H1 (cell line): ENCODE measurements at regions not wholly inside any gene's neighbourhood (a gene's known extent, or its start where the extent isn't known, plus 50 kb on each side); places are given as distances from the start of the nearest gene placed in this dataset.

Experiments used
- CTCF ChIA-PET: fragments of 300-600 bp; sonication (Branson Sonifier 250); formaldehyde crosslinking; loops from one replicate; lab custom pipeline; 2021; ENCODE audit not compliant: partially characterized antibody; lab: Charles Lee
- POLR2A ChIA-PET: fragments of 300-600 bp; sonication (Branson Sonifier 250); formaldehyde crosslinking; loops from one replicate; lab custom pipeline; 2021; ENCODE audit warnings: inconsistent platforms; ENCODE audit not compliant: partially characterized antibody; lab: Charles Lee
- DNase-seq, 2 experiments: peaks; one replicate each; pipeline versions ENCODE4 v3.0.0 to v3.0.0-alpha.2; 2010 to 2022; ENCODE audit warnings: low spot score in 2 of 2, low read depth in 1 of 2, mixed read lengths in 1 of 2
- FAIRE-seq: peaks from 2 replicates; lab custom pipeline; 2011; peaks lifted over from hg19 to GRCh38; lab: Jason Lieb, UNC
- H2AFZ ChIP-seq: 2 replicates; pipeline ENCODE4 v1.8.1; 2012; ENCODE audit warnings: low read length, inconsistent platforms
- H2AK5ac ChIP-seq: 2 replicates; pipeline ENCODE4 v1.6.1; 2013; ENCODE audit warnings: low read depth, low read length
- H2BK120ac ChIP-seq: replicated peaks from 2 replicates; pipeline ENCODE3; 2013; ENCODE audit warnings: low read depth, low read length, inconsistent platforms
- H2BK12ac ChIP-seq: 2 replicates; pipeline ENCODE4 v1.6.1; 2013; ENCODE audit warnings: low read depth, low read length
- H2BK15ac ChIP-seq: 2 replicates; pipeline ENCODE4 v1.6.1; 2013; ENCODE audit warnings: low read length
- H2BK20ac ChIP-seq: 2 replicates; pipeline ENCODE4 v1.6.1; 2013; ENCODE audit warnings: low read length
- H2BK5ac ChIP-seq: 2 replicates; pipeline ENCODE4 v1.6.1; 2013; ENCODE audit warnings: low read depth, low read length
- H3K14ac ChIP-seq: 2 replicates; pipeline ENCODE4 v1.6.1; 2013; ENCODE audit warnings: inconsistent platforms; ENCODE audit not compliant: insufficient read length
- H3K18ac ChIP-seq: 2 replicates; pipeline ENCODE4 v1.6.1; 2013; ENCODE audit warnings: low read length; ENCODE audit errors: extremely low read depth
- H3K23ac ChIP-seq: 2 replicates; pipeline ENCODE4 v1.6.1; 2013; ENCODE audit warnings: inconsistent platforms; ENCODE audit not compliant: insufficient read length
- H3K23me2 ChIP-seq: 2 replicates; pipeline ENCODE4 v1.6.1; 2013; ENCODE audit warnings: low read depth, low read length
- H3K27ac ChIP-seq: 2 replicates; pipeline ENCODE4 v1.6.1; 2011; ENCODE audit warnings: low read depth, low read length, inconsistent platforms
- H3K27me3 ChIP-seq, 4 experiments: replicated peaks in 1 of 4; 1 replicate in 1 of 4; 2 replicates in 3 of 4; pipeline versions ENCODE4 v1.6.1 to v1.8.1; 2011 to 2013; ENCODE audit warnings: low read length in 3 of 4, mild to moderate bottlenecking in 3 of 4, inconsistent platforms in 2 of 4, mixed read lengths in 2 of 4, moderate library complexity in 1 of 4; ENCODE audit not compliant: control insufficient read depth in 3 of 4, insufficient read depth in 3 of 4; ENCODE audit errors: extremely low read depth in 1 of 4
- H3K36me3 ChIP-seq, 4 experiments: 2 replicates each; pipeline versions ENCODE4 v1.6.1 to v1.8.1; 2011 to 2013; ENCODE audit warnings: mild to moderate bottlenecking in 4 of 4, low read length in 3 of 4, moderate library complexity in 2 of 4, control low read depth in 1 of 4, inconsistent platforms in 1 of 4; ENCODE audit not compliant: insufficient read depth in 4 of 4, control insufficient read depth in 2 of 4
- H3K4ac ChIP-seq: replicated peaks from 2 replicates; pipeline ENCODE3; 2013; ENCODE audit warnings: low read length, low read depth, mixed read lengths, inconsistent platforms; ENCODE audit not compliant: insufficient read length
- H3K4me1 ChIP-seq, 4 experiments: replicated peaks in 1 of 4; 1 replicate in 1 of 4; 2 replicates in 3 of 4; pipeline versions ENCODE4 v1.6.1 to v1.8.1; 2011 to 2013; ENCODE audit warnings: low read length in 3 of 4, inconsistent platforms in 2 of 4, mixed read lengths in 1 of 4; ENCODE audit not compliant: insufficient read depth in 4 of 4, control insufficient read depth in 3 of 4
- H3K4me2 ChIP-seq, 2 experiments: 2 replicates each; pipeline versions ENCODE4 v1.6.1 to v1.8.1; 2011 to 2013; ENCODE audit warnings: low read depth in 2 of 2, low read length in 2 of 2, control low read depth in 1 of 2, inconsistent platforms in 1 of 2, mild to moderate bottlenecking in 1 of 2; ENCODE audit not compliant: insufficient read depth in 1 of 2
- H3K4me3 ChIP-seq, 4 experiments: fragments of 200-600, 300-600 bp in 1 of 4; sonication (generic), shearing (Covaris generic), sonication (Bioruptor Twin) in 1 of 4; 2 replicates each; pipeline versions ENCODE4 v1.5.1 to v1.8.1; 2011 to 2016; ENCODE audit warnings: low read length in 4 of 4, low read depth in 3 of 4, control low read depth in 2 of 4, inconsistent platforms in 2 of 4, mild to moderate bottlenecking in 2 of 4, mixed read lengths in 1 of 4, moderate library complexity in 1 of 4; ENCODE audit not compliant: insufficient read depth in 2 of 4; ENCODE audit errors: extremely low read depth in 1 of 4
- H3K56ac ChIP-seq: replicated peaks from 2 replicates; pipeline ENCODE3; 2013; ENCODE audit warnings: low read depth, mild to moderate bottlenecking, mixed read lengths, low read length, inconsistent platforms; ENCODE audit not compliant: insufficient read length
- H3K79me1 ChIP-seq: 2 replicates; pipeline ENCODE4 v1.6.1; 2013; ENCODE audit warnings: low read depth, low read length, control low read depth
- H3K79me2 ChIP-seq, 2 experiments: 2 replicates each; pipeline versions ENCODE4 v1.6.1 to v1.8.1; 2012 to 2013; ENCODE audit warnings: low read length in 2 of 2, mild to moderate bottlenecking in 2 of 2, inconsistent platforms in 1 of 2; ENCODE audit not compliant: insufficient read depth in 2 of 2, control insufficient read depth in 1 of 2
- H3K9ac ChIP-seq, 4 experiments: replicated peaks in 1 of 4; 1 replicate in 1 of 4; 2 replicates in 3 of 4; pipeline versions ENCODE4 v1.6.1 to v1.8.1; 2011 to 2013; ENCODE audit warnings: low read depth in 3 of 4, low read length in 3 of 4, control low read depth in 2 of 4, mild to moderate bottlenecking in 2 of 4, moderate library complexity in 2 of 4, inconsistent platforms in 1 of 4; ENCODE audit errors: extremely low read depth in 1 of 4
- H3K9me3 ChIP-seq, 2 experiments: 2 replicates each; pipeline versions ENCODE4 v1.6.1 to v1.8.1; 2012 to 2013; ENCODE audit warnings: mild to moderate bottlenecking in 2 of 2, moderate library complexity in 2 of 2, control low read depth in 1 of 2, inconsistent platforms in 1 of 2, low read depth in 1 of 2, low read length in 1 of 2, mixed read lengths in 1 of 2; ENCODE audit not compliant: insufficient read depth in 2 of 2
- H4K20me1 ChIP-seq, 2 experiments: replicated peaks in 1 of 2; 2 replicates each; pipeline versions ENCODE3 to v1.8.1; 2011 to 2013; ENCODE audit warnings: inconsistent platforms in 2 of 2, low read length in 2 of 2, mild to moderate bottlenecking in 1 of 2; ENCODE audit not compliant: insufficient read depth in 2 of 2, control insufficient read depth in 1 of 2
- H4K5ac ChIP-seq: 2 replicates; pipeline ENCODE4 v1.6.1; 2013; ENCODE audit warnings: low read length, low read depth, mixed read lengths, inconsistent platforms; ENCODE audit not compliant: insufficient read length
- H4K8ac ChIP-seq: 2 replicates; pipeline ENCODE4 v1.8.0; 2013; ENCODE audit warnings: mild to moderate bottlenecking, moderate library complexity, low read length, inconsistent platforms; ENCODE audit not compliant: insufficient read depth; ENCODE audit errors: extremely low read depth
- H4K91ac ChIP-seq: replicated peaks from 2 replicates; pipeline ENCODE3; 2013; ENCODE audit warnings: low read length, mixed read lengths, inconsistent platforms; ENCODE audit not compliant: insufficient read length
- ATF2 ChIP-seq: IDR thresholded peaks from 2 replicates; pipeline ENCODE4 v1.6.1; 2012; ENCODE audit warnings: low read length, inconsistent platforms
- WGBS, 2 experiments: shearing (Covaris generic) in 1 of 2; methylation state at CpG; one replicate each; pipeline versions ENCODE4 v1.1.6 to v1.1.7; 2013 to 2015; ENCODE audit warnings: low lambda C conversion rate in 2 of 2, mixed read lengths in 2 of 2, inconsistent platforms in 1 of 2, low coverage in 1 of 2, missing lambda C conversion rate in 1 of 2; ENCODE audit not compliant: insufficient replicate concordance in 2 of 2, insufficient coverage in 1 of 2, insufficient read length in 1 of 2; ENCODE audit errors: extremely low coverage in 1 of 2, missing lambda C conversion rate in 1 of 2; 5-methylcytosine and 5-hydroxymethylcytosine counted together

DNA sequence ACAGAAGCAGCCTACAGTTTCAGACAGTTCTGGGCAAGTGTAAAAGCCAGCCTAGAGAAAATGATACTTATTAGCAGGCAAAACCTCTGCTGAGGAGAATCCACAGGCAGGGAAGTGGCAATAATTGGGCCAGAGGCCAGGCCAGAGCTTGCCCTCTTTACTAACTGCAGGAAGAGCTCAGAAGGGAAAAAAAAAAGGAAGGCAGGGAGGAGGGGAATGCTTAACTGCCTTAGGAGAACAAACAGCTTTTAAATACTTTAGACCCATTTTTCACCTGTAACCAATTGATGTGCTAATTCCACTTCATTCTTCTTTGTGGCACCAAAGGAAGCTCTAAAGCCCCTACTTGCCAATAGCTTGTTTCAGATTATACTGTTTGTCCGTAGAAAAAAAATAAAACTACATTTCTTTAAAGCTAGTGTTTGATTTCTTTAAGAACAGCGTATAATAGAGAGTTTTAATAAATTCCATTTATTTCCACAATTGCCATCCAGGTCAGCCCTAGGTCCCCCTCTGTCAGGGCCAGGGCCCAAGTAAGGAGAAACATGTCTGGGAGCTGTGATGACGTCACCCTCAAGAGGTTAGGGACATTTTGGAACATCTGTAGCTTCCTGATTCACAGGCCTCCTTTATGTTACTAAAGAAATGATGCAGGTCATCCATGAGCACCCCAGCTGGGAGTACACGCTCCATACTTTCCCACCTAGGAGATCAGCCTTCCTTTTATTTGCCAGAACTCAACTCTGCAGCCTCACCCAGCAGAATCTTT lies 384.3 kb downstream of the CDC5L start:
- Histone ChIP-seq H3K18ac (peak overlapping the region; percentile 95; the same call in 1 of the 2 replicates), H2BK120ac (peak overlapping the region; percentile 27), H3K27ac (no peak overlapping the region), H3K79me1 (no peaks in the 10 kb centered on the region), H3K9me3 (0 out of 4 replicates have a peak, but pooled peaks cover 0 to 4% of the 10 kb centered on the region in 2 experiments), H4K20me1 (no peaks in the 10 kb centered on the region), H4K8ac (no peak overlapping the region), H3K4me2 (peak overlapping the region; percentile 53 to 59), H3K14ac (no peak overlapping the region), H2AFZ (no peak overlapping the region), H3K23me2 (peaks cover 3% of the 10 kb centered on the region; the same call in 1 of the 2 replicates), H3K79me2 (no peaks in the 10 kb centered on the region), H3K4me1 (peaks cover 4 to 7% (median 5%) of the 10 kb centered on the region in 4 experiments; a peak in 5 of 7 replicates), H3K27me3 (no peaks in the 10 kb centered on the region; a peak in 1 of 7 replicates), H2AK5ac (peak overlapping the region; percentile 93), H3K4ac (peak overlapping the region; percentile 16), H3K36me3 (no peaks in the 10 kb centered on the region), H2BK20ac (peak overlapping the region; percentile 99; the same call in 1 of the 2 replicates), H4K5ac (peak overlapping the region; percentile 51), H2BK5ac (peak overlapping the region; percentile 94; the same call in 1 of the 2 replicates), H4K91ac (no peak overlapping the region), H3K4me3 (peak overlapping the region in 3 of 4 experiments; percentile 3 to 26 (median 5); a peak in 2 of 8 replicates), H2BK12ac (peak overlapping the region; percentile 89), H3K23ac (no peak overlapping the region), H3K9ac (no peak overlapping the region), H3K56ac (no peak overlapping the region), H2BK15ac (no peak overlapping the region)
- POLR2A ChIA-PET: interaction anchor here (0.7 to 1.0 kb wide), 2 partner anchors 51 to 1128 kb away, joined by 3 read pairs; no protein-coding TSS in a partner anchor
- DNase-seq: peak in 1 of 2 experiments; percentile 44
- CTCF ChIA-PET: interaction anchor here (1.0 to 1.7 kb wide), 7 partner anchors 10 to 296 kb away, joined by 3 to 7 read pairs (median 4); no protein-coding TSS in a partner anchor
- 52% methylated on average over 4 of the region's 4 CpGs; no CpG with 5 or more reads in 1 of the 2 experiments for WGBS, 2 experiments
- FAIRE-seq: peak; percentile 55
- TF ChIP-seq ATF2: peak; percentile 91
